ENCODE measurements at regions not wholly inside any gene's neighbourhood (a gene's known extent, or its start where the extent isn't known, plus 50 kb on each side); places are given as distances from the start of the nearest gene placed in this dataset.

DNA sequence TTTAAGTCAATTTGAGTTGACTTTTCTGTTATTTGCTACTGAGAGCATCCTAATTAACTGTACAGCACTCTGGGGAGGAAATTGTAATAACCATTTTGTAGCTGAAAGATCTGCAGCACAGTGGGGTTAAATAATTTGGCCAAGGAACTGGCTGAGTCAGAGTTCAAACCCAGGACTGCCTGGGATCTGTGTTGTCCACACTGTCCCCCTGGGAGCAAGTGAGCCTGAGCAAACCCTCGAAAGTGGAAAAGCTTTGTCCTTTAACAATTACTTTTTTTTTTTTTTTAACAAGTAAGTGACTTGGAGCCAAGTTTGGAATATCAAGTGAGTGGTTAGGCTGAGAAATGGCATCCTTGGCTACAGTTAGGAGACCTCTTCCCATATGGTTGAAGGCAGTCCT is 247.2 kb upstream of the CCDC196 start:
- no peak overlapping the region for H3K27ac ChIP-seq
- H2AFZ ChIP-seq (ENCODE audit: low read depth), result no peak overlapping the region
- no peaks in the 10 kb centered on the region for H3K36me3 ChIP-seq (ENCODE audit: insufficient read depth)
- no peaks in the 10 kb centered on the region for H3K79me2 ChIP-seq (ENCODE audit: insufficient read depth, low read depth)
- no peaks in the 10 kb centered on the region for H3K4me1 ChIP-seq (ENCODE audit: low read depth, poor library complexity, severe bottlenecking)
- H3K4me2 ChIP-seq, result no peak overlapping the region
- H4K20me1 ChIP-seq (ENCODE audit: insufficient read depth), result no peaks in the 10 kb centered on the region
- H3K4me3 ChIP-seq (IDR thresholded peaks at IDR 0.05; ENCODE audit: insufficient read depth, low read depth, low read length), result no peak overlapping the region
- TF ChIP-seq, protein P1, sequence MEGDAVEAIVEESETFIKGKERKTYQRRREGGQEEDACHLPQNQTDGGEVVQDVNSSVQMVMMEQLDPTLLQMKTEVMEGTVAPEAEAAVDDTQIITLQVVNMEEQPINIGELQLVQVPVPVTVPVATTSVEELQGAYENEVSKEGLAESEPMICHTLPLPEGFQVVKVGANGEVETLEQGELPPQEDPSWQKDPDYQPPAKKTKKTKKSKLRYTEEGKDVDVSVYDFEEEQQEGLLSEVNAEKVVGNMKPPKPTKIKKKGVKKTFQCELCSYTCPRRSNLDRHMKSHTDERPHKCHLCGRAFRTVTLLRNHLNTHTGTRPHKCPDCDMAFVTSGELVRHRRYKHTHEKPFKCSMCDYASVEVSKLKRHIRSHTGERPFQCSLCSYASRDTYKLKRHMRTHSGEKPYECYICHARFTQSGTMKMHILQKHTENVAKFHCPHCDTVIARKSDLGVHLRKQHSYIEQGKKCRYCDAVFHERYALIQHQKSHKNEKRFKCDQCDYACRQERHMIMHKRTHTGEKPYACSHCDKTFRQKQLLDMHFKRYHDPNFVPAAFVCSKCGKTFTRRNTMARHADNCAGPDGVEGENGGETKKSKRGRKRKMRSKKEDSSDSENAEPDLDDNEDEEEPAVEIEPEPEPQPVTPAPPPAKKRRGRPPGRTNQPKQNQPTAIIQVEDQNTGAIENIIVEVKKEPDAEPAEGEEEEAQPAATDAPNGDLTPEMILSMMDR (conservative IDR thresholded peaks at IDR 0.05; ENCODE audit: low read depth, low read length), result no peak
- no peak overlapping the region for H3K9ac ChIP-seq
- no peaks in the 10 kb centered on the region for H3K27me3 ChIP-seq (ENCODE audit: insufficient read depth, low read depth)

DNA sequence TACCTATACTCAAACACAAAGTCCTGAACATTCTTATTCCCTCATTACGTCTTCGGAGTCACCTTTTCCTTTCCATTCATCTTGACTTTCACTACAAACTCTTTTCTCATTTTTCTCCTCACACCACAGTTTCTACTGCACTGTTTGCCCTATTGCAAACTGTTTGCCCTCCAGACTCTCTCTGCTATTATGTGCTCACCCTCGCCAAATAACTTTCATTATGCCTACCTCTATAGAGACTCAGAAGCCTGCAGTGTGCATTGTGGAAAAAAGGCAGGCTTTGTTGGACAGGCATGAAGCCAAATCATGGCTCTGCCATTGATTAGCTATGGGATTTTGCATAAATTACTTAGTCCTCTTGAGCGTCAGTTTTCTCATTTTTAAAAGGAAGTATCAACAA is 246.6 kb upstream of the CCDC196 start:
- H3K4me2 ChIP-seq, result no peak overlapping the region
- no peaks in the 10 kb centered on the region for H3K27me3 ChIP-seq (ENCODE audit: insufficient read depth, low read depth)
- TF ChIP-seq, protein P1 (conservative IDR thresholded peaks at IDR 0.05; ENCODE audit: low read depth, low read length), result no peak
- H3K79me2 ChIP-seq (ENCODE audit: insufficient read depth, low read depth), result no peaks in the 10 kb centered on the region
- no peaks in the 10 kb centered on the region for H3K36me3 ChIP-seq (ENCODE audit: insufficient read depth)
- no peak overlapping the region for H3K27ac ChIP-seq
- H3K4me1 ChIP-seq (ENCODE audit: low read depth, poor library complexity, severe bottlenecking), result no peaks in the 10 kb centered on the region
- H3K9ac ChIP-seq, result no peak overlapping the region
- no peak overlapping the region for H3K4me3 ChIP-seq (IDR thresholded peaks at IDR 0.05; ENCODE audit: insufficient read depth, low read depth, low read length)
- H4K20me1 ChIP-seq (ENCODE audit: insufficient read depth), result no peaks in the 10 kb centered on the region
- no peak overlapping the region for H2AFZ ChIP-seq (ENCODE audit: low read depth)

DNA sequence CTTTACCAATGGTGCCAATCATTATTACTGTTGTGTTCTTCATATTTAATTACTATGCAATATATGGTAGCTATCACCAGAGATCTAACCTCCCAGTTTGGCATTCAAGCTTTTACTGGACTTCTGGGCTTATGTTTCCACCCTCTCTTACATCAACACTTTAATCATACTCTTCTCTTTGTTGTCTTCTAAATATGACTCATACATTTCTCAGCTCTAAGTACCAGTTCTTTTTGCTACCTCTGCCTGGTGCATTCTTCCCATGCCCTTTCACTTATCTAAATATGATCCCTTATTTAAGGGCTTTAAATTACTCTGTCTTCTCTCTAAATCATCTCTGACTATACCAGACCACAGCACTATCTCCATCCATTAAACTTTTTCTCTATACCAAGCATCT is 246.1 kb upstream of the CCDC196 start:
- Histone ChIP-seq H3K36me3 (ENCODE audit: insufficient read depth) (no peaks in the 10 kb centered on the region), H4K20me1 (ENCODE audit: insufficient read depth) (no peaks in the 10 kb centered on the region)

DNA sequence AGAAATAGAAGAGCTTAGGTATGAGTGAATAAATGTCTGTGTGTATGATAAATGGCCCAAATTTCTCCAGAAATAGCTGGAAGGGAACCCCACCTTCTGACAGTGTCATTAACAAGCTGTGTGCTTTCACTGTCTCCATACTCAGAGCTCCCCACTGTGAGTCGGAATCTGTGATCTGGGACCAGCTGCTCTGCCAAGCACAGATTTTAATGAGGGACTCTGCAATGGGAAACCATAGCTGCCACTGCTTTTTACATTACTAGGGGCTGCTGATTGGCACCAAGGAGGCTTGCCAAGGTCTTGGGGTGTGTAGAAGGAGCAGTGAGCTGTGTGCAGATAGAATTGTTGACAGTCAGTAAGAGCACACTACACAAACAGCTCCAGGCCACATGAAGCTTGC is 244.2 kb upstream of the CCDC196 start:
- H3K4me3 ChIP-seq (IDR thresholded peaks at IDR 0.05; ENCODE audit: insufficient read depth, low read depth, low read length), result no peak overlapping the region
- TF ChIP-seq, protein P1 (conservative IDR thresholded peaks at IDR 0.05; ENCODE audit: low read depth, low read length), result no peak
- no peaks in the 10 kb centered on the region for H3K4me1 ChIP-seq (ENCODE audit: low read depth, poor library complexity, severe bottlenecking)
- no peak overlapping the region for H3K9ac ChIP-seq
- H3K79me2 ChIP-seq (ENCODE audit: insufficient read depth, low read depth), result no peaks in the 10 kb centered on the region
- H3K36me3 ChIP-seq (ENCODE audit: insufficient read depth), result no peaks in the 10 kb centered on the region
- H3K4me2 ChIP-seq, result no peak overlapping the region
- no peak overlapping the region for H3K27ac ChIP-seq
- H4K20me1 ChIP-seq (ENCODE audit: insufficient read depth), result no peaks in the 10 kb centered on the region
- no peaks in the 10 kb centered on the region for H3K27me3 ChIP-seq (ENCODE audit: insufficient read depth, low read depth)
- H2AFZ ChIP-seq (ENCODE audit: low read depth), result no peak overlapping the region

More for the DNA sequence above, 246.1 kb upstream of the CCDC196 start:
- Histone ChIP-seq H3K4me2 (no peak overlapping the region), H3K27ac (no peak overlapping the region), H3K9ac (no peak overlapping the region), H3K27me3 (ENCODE audit: insufficient read depth, low read depth) (no peaks in the 10 kb centered on the region), H3K4me3 (IDR thresholded peaks at IDR 0.05; ENCODE audit: insufficient read depth, low read depth, low read length) (no peak overlapping the region), H3K4me1 (ENCODE audit: low read depth, poor library complexity, severe bottlenecking) (no peaks in the 10 kb centered on the region), H2AFZ (ENCODE audit: low read depth) (no peak overlapping the region), H3K79me2 (ENCODE audit: insufficient read depth, low read depth) (no peaks in the 10 kb centered on the region)
- TF ChIP-seq, protein P1 (conservative IDR thresholded peaks at IDR 0.05; ENCODE audit: low read depth, low read length), result no peak

Measured in KMS-11 (cell line).